ENCODE measurements at regions not wholly inside any gene's neighbourhood (a gene's known extent, or its start where the extent isn't known, plus 50 kb on each side); places are given as distances from the start of the nearest gene placed in this dataset.

GRCh38 chr12:89047856-89048418 lies 304.4 kb downstream of the DUSP6 start:
- TF ChIP-seq GATA3 (IDR thresholded peaks at IDR 0.05; ENCODE audit: low read depth, low read length) (no peak), GATA2 (IDR thresholded peaks at IDR 0.05; ENCODE audit: low read depth, low read length) (no peak)
